ENCODE measurements at regions not wholly inside any gene's neighbourhood (a gene's known extent, or its start where the extent isn't known, plus 50 kb on each side); places are given as distances from the start of the nearest gene placed in this dataset.

DNA sequence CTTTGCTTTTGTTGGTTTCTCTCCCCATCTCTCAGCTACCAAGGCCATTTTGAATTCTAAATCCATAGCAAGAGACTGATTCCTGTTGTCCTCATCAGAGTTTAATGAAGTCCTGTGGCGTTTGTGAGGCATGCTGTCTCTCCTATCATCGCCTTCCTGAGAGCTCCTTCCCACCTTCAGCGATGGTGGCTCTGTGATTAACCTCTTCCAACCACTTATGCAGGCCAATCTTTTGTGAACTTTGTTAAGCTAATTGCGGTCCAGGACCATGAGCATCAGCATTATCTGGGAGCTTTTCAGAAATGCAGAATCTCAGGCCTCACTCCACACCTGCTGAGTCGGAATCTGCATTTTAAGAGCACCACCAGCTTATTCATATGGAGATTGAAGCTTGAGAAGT lies 272.5 kb upstream of the CDYL start:
- TF ChIP-seq, protein P1, sequence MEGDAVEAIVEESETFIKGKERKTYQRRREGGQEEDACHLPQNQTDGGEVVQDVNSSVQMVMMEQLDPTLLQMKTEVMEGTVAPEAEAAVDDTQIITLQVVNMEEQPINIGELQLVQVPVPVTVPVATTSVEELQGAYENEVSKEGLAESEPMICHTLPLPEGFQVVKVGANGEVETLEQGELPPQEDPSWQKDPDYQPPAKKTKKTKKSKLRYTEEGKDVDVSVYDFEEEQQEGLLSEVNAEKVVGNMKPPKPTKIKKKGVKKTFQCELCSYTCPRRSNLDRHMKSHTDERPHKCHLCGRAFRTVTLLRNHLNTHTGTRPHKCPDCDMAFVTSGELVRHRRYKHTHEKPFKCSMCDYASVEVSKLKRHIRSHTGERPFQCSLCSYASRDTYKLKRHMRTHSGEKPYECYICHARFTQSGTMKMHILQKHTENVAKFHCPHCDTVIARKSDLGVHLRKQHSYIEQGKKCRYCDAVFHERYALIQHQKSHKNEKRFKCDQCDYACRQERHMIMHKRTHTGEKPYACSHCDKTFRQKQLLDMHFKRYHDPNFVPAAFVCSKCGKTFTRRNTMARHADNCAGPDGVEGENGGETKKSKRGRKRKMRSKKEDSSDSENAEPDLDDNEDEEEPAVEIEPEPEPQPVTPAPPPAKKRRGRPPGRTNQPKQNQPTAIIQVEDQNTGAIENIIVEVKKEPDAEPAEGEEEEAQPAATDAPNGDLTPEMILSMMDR (IDR thresholded peaks at IDR 0.05; ENCODE audit: low read depth, low read length): no peak
- TF ChIP-seq, protein P2, sequence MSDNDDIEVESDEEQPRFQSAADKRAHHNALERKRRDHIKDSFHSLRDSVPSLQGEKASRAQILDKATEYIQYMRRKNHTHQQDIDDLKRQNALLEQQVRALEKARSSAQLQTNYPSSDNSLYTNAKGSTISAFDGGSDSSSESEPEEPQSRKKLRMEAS (IDR thresholded peaks at IDR 0.05; ENCODE audit: low read depth, low read length): no peak
- no peak for TF ChIP-seq POLR2A (IDR thresholded peaks at IDR 0.05; ENCODE audit: extremely low read depth, insufficient read length)
